ENCODE measurements at regions not wholly inside any gene's neighbourhood (a gene's known extent, or its start where the extent isn't known, plus 50 kb on each side); places are given as distances from the start of the nearest gene placed in this dataset.

- TF ChIP-seq HES2 (IDR thresholded peaks at IDR 0.05) (no peak), ZC3H11A (IDR thresholded peaks at IDR 0.05) (no peak), ZNF302 (CRISPR knock-in tag; IDR thresholded peaks at IDR 0.05) (no peak), FOXS1 (CRISPR knock-in tag; IDR thresholded peaks at IDR 0.05) (no peak)
Measured at GRCh38 chr15:29518442-29518841, 248.8 kb upstream of the NSMCE3 start (continued).

GRCh38 chr15:29517829-29518228 lies 248.2 kb upstream of the NSMCE3 start:
- POLR2A ChIA-PET, result no interaction called here
- H3K27ac ChIP-seq, result no peak overlapping the region
- no peak for DNase-seq (ENCODE audit: low read depth in 1 of 2, low spot score in 1 of 2)
- WGBS (ENCODE audit: missing lambda C conversion rate), result 81% methylated on average over 4 of the region's 4 CpGs
- FAIRE-seq, result no peak
- CTCF ChIA-PET, result interaction anchor here (0.9 kb wide), 1 partner anchor 33 kb away, joined by 3 read pairs; no protein-coding TSS in a partner anchor
- ATAC-seq, result no peak
- H3K9me3 ChIP-seq, result no peaks in the 10 kb centered on the region
- TF ChIP-seq MAX (IDR thresholded peaks at IDR 0.05) (no peak), EHMT2 (IDR thresholded peaks at IDR 0.05; ENCODE audit: low read depth) (no peak), CHD2 (IDR thresholded peaks at IDR 0.05; ENCODE audit: low read length, partially characterized antibody) (no peak), KDM1A (IDR thresholded peaks at IDR 0.05; ENCODE audit: low read depth) (no peak), CBX8 (IDR thresholded peaks at IDR 0.05) (no peak), HEYL (CRISPR knock-in tag; IDR thresholded peaks at IDR 0.05) (no peak), FOXS1 (CRISPR knock-in tag; IDR thresholded peaks at IDR 0.05) (no peak), POLR2A (IDR thresholded peaks at IDR 0.05; ENCODE audit: low read length) (no peak), ZC3H11A (IDR thresholded peaks at IDR 0.05) (no peak), FOSB (CRISPR knock-in tag; IDR thresholded peaks at IDR 0.05) (no peak), NPAS2 (CRISPR knock-in tag; IDR thresholded peaks at IDR 0.05; ENCODE audit: borderline replicate concordance) (no peak), HOXA7 (CRISPR knock-in tag; IDR thresholded peaks at IDR 0.05) (no peak), RFX5 (IDR thresholded peaks at IDR 0.05) (no peak), PHF8 (IDR thresholded peaks at IDR 0.05; ENCODE audit: borderline replicate concordance, low read depth) (no peak), GATA3 (IDR thresholded peaks at IDR 0.05; ENCODE audit: borderline replicate concordance) (no peak), RARB (CRISPR knock-in tag; IDR thresholded peaks at IDR 0.05) (no peak), CBX2 (IDR thresholded peaks at IDR 0.05; ENCODE audit: borderline replicate concordance, low read depth) (no peak)
- no peak overlapping the region for H3K4me3 ChIP-seq
- H3K4me2 ChIP-seq, result no peak overlapping the region
- peaks cover 11% of the 10 kb centered on the region for H3K4me1 ChIP-seq

- CTCF ChIA-PET, result interaction anchor here (1.0 kb wide), 1 partner anchor 10 kb away, joined by 3 read pairs; no protein-coding TSS in a partner anchor
- H3K4me2 ChIP-seq, result no peak overlapping the region
- no peaks in the 10 kb centered on the region for H3K9me3 ChIP-seq
- DNase-seq (ENCODE audit: low read depth in 1 of 2, low spot score in 1 of 2), result no peak
- H3K4me3 ChIP-seq, result no peak overlapping the region
- no peak for TF ChIP-seq RAD21 (conservative IDR thresholded peaks at IDR 0.05 in 1 of 2, IDR thresholded peaks at IDR 0.05 in 1 of 2)
- no peak for TF ChIP-seq CTCF (IDR thresholded peaks at IDR 0.05)
- no peak for TF ChIP-seq TP53 (CRISPR knock-in tag; IDR thresholded peaks at IDR 0.05)
- peaks cover 2% of the 10 kb centered on the region; the same call in 2 of the 3 replicates for H3K4me1 ChIP-seq
- no peak for FAIRE-seq
- no peak overlapping the region for H3K27ac ChIP-seq
- POLR2A ChIA-PET, result no interaction called here
- no peak for ATAC-seq
- WGBS (ENCODE audit: missing lambda C conversion rate), result 68% methylated on average over 3 of the region's 3 CpGs
Measured at GRCh38 chr15:29516929-29517328, 247.3 kb upstream of the NSMCE3 start.

- TF ChIP-seq RCOR1 (IDR thresholded peaks at IDR 0.05; ENCODE audit: low read depth, low read length) (no peak), HDAC2 (IDR thresholded peaks at IDR 0.05) (no peak)
- ChIA-PET CTCF (no interaction called here), POLR2A (no interaction called here)
- ATAC-seq, result no peak
- Histone ChIP-seq H3K4me1 (no peaks in the 10 kb centered on the region), H3K4me2 (no peak overlapping the region), H3K4me3 (no peak overlapping the region), H3K27ac (no peak overlapping the region), H3K9me3 (peaks cover 3% of the 10 kb centered on the region; the same call in 1 of the 3 replicates)
- FAIRE-seq, result no peak
- no peak for DNase-seq (ENCODE audit: low read depth in 1 of 2, low spot score in 1 of 2)
- 8% methylated on average over 4 of the region's 4 CpGs for WGBS (ENCODE audit: missing lambda C conversion rate)
Measured at GRCh38 chr15:29514926-29515325, 245.3 kb upstream of the NSMCE3 start.
